ELF-1 (cell line): ENCODE measurements at regions not wholly inside any gene's neighbourhood (a gene's known extent, or its start where the extent isn't known, plus 50 kb on each side); places are given as distances from the start of the nearest gene placed in this dataset.

ENCODE experiments used
- DNase-seq: peaks from one replicate; pipeline ENCODE4 v3.0.0-alpha.2; 2016; ENCODE audit warnings: low read depth, low spot score

GRCh38 chr15:101124731-101125451 lies 127.0 kb downstream of the CHSY1 start:
- no peak for DNase-seq

- peak; percentile 64 for DNase-seq
These were observed 128.5 kb downstream of the CHSY1 start for GRCh38 chr15:101123222-101123910.

GRCh38 chr15:101122806-101123205 lies 129.0 kb downstream of the CHSY1 start:
- DNase-seq: no peak

GRCh38 chr15:101122266-101122665 lies 129.6 kb downstream of the CHSY1 start:
- DNase-seq: no peak

GRCh38 chr15:101121511-101122090 lies 130.2 kb downstream of the CHSY1 start:
- DNase-seq: peak; percentile 85

- DNase-seq: no peak
These were observed 130.9 kb downstream of the CHSY1 start for GRCh38 chr15:101120987-101121386.

- DNase-seq: no peak
These were observed 131.4 kb downstream of the CHSY1 start for GRCh38 chr15:101120473-101120872.
